Loucy (cell line): ENCODE measurements at regions not wholly inside any gene's neighbourhood (a gene's known extent, or its start where the extent isn't known, plus 50 kb on each side); places are given as distances from the start of the nearest gene placed in this dataset.

ENCODE experiments used
- H2AFZ ChIP-seq: fragments of 200-600 bp; sonication (generic); 2 replicates; pipeline ENCODE4 v1.6.0; 2016; ENCODE audit warnings: antibody characterized with exemption, mild to moderate bottlenecking, low read length, moderate library complexity
- H3F3A ChIP-seq: fragments of 200-600 bp; 2 replicates; pipeline ENCODE4 v1.6.0; 2016; ENCODE audit warnings: antibody characterized with exemption, low read depth, mild to moderate bottlenecking
- H3K27me3 ChIP-seq: fragments of 200-600 bp; sonication (generic); 2 replicates; pipeline ENCODE4 v1.6.1; 2014; ENCODE audit warnings: low read length, mild to moderate bottlenecking; ENCODE audit not compliant: insufficient read depth, poor library complexity, severe bottlenecking
- H3K36me3 ChIP-seq: fragments of 200-600 bp; sonication (generic); 2 replicates; pipeline ENCODE4 v1.6.1; 2016; ENCODE audit warnings: low read length; ENCODE audit not compliant: insufficient read depth
- H3K4me1 ChIP-seq: fragments of 200-600 bp; sonication (generic); 2 replicates; pipeline ENCODE4 v1.5.1; 2014; ENCODE audit warnings: low read length, mild to moderate bottlenecking; ENCODE audit not compliant: insufficient read depth, poor library complexity, severe bottlenecking
- H3K4me2 ChIP-seq: fragments of 200-600 bp; sonication (generic); 2 replicates; pipeline ENCODE4 v1.6.0; 2014; ENCODE audit warnings: antibody characterized with exemption, low read length, low read depth, mild to moderate bottlenecking; ENCODE audit not compliant: poor library complexity, severe bottlenecking
- H3K4me3 ChIP-seq: fragments of 200-600 bp; sonication (generic); 2 replicates; pipeline ENCODE4 v1.5.1; 2014; ENCODE audit warnings: low read length, mild to moderate bottlenecking, mixed read lengths; ENCODE audit not compliant: poor library complexity, severe bottlenecking
- H3K79me2 ChIP-seq: fragments of 200-600 bp; sonication (generic); 2 replicates; pipeline ENCODE4 v1.6.1; 2014; ENCODE audit warnings: low read length; ENCODE audit not compliant: insufficient read depth
- H3K9ac ChIP-seq: fragments of 200-600 bp; sonication (generic); 2 replicates; pipeline ENCODE4 v1.6.0; 2014; ENCODE audit warnings: mild to moderate bottlenecking, low read depth, low read length, moderate library complexity; ENCODE audit not compliant: poor library complexity, severe bottlenecking
- H3K9me2 ChIP-seq: fragments of 200-600 bp; sonication (generic); replicated peaks from 2 replicates; pipeline ENCODE4 v1.6.1; 2016; ENCODE audit warnings: low read depth, low read length, mixed read lengths
- H3K9me3 ChIP-seq: fragments of 200-600 bp; sonication (generic); 2 replicates; pipeline ENCODE4 v1.6.1; 2014; ENCODE audit warnings: mild to moderate bottlenecking, antibody characterized with exemption, low read length, low read depth; ENCODE audit not compliant: insufficient read depth
- H4K20me1 ChIP-seq: fragments of 200-600 bp; sonication (generic); 2 replicates; pipeline ENCODE4 v1.6.0; 2014; ENCODE audit warnings: antibody characterized with exemption, low read length, mild to moderate bottlenecking; ENCODE audit not compliant: insufficient read depth, poor library complexity, severe bottlenecking
- EZH2phosphoT487 ChIP-seq: fragments of 200-600 bp; IDR thresholded peaks from 2 replicates; pipeline ENCODE4 v1.6.1; 2018; ENCODE audit warnings: antibody characterized with exemption, mild to moderate bottlenecking, moderate library complexity, borderline replicate concordance
- TF ChIP-seq, protein P1 (sequence below): fragments of 200-600 bp; sonication (generic); conservative IDR thresholded peaks from 2 replicates; pipeline ENCODE4 v1.5.1; 2014; ENCODE audit warnings: mild to moderate bottlenecking, antibody characterized with exemption, low read length

DNA sequence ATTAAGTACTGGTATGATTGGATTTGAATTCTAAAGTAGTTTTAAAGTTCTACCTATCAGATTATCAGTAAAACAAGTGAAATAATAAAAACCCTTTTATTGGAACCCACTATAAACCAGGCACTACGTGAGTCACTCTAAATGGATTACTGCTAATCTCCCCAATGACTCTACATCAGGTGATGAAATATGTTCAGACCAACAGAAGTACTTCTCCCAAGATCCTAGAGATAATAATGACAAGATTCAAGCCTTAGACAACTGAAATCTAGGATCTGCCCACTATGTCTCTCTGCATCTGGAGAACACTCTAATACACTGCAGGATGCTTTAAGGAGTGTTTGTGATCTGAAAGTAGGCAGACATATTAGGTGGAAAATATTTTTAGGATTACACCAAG is 652.1 kb upstream of the CHORDC1 start:
- no peak overlapping the region for H3K4me3 ChIP-seq
- H3K27me3 ChIP-seq = no peaks in the 10 kb centered on the region
- no peaks in the 10 kb centered on the region for H3K9me3 ChIP-seq
- H4K20me1 ChIP-seq = no peaks in the 10 kb centered on the region
- no peaks in the 10 kb centered on the region for H3K9me2 ChIP-seq
- H2AFZ ChIP-seq = no peak overlapping the region
- no peak for TF ChIP-seq EZH2phosphoT487
- TF ChIP-seq, protein P1, sequence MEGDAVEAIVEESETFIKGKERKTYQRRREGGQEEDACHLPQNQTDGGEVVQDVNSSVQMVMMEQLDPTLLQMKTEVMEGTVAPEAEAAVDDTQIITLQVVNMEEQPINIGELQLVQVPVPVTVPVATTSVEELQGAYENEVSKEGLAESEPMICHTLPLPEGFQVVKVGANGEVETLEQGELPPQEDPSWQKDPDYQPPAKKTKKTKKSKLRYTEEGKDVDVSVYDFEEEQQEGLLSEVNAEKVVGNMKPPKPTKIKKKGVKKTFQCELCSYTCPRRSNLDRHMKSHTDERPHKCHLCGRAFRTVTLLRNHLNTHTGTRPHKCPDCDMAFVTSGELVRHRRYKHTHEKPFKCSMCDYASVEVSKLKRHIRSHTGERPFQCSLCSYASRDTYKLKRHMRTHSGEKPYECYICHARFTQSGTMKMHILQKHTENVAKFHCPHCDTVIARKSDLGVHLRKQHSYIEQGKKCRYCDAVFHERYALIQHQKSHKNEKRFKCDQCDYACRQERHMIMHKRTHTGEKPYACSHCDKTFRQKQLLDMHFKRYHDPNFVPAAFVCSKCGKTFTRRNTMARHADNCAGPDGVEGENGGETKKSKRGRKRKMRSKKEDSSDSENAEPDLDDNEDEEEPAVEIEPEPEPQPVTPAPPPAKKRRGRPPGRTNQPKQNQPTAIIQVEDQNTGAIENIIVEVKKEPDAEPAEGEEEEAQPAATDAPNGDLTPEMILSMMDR = no peak
- no peaks in the 10 kb centered on the region for H3K4me1 ChIP-seq
- H3K4me2 ChIP-seq = no peak overlapping the region
- no peaks in the 10 kb centered on the region for H3K79me2 ChIP-seq
- H3F3A ChIP-seq = no peaks in the 10 kb centered on the region
- no peaks in the 10 kb centered on the region for H3K36me3 ChIP-seq
- H3K9ac ChIP-seq = no peak overlapping the region

GRCh38 chr11:90874281-90874680 is 651.4 kb upstream of the CHORDC1 start:
- no peak for TF ChIP-seq EZH2phosphoT487
- TF ChIP-seq, protein P1 = no peak
- no peaks in the 10 kb centered on the region for H4K20me1 ChIP-seq
- H3K9me3 ChIP-seq = no peaks in the 10 kb centered on the region
- H3K9ac ChIP-seq = no peak overlapping the region
- H3K4me1 ChIP-seq = no peaks in the 10 kb centered on the region
- H3K36me3 ChIP-seq = no peaks in the 10 kb centered on the region
- no peaks in the 10 kb centered on the region for H3F3A ChIP-seq
- no peak overlapping the region for H2AFZ ChIP-seq
- no peak overlapping the region for H3K4me3 ChIP-seq
- H3K4me2 ChIP-seq = no peak overlapping the region
- no peaks in the 10 kb centered on the region for H3K79me2 ChIP-seq
- H3K9me2 ChIP-seq = no peaks in the 10 kb centered on the region
- no peaks in the 10 kb centered on the region for H3K27me3 ChIP-seq

GRCh38 chr11:90867416-90867815 is 644.6 kb upstream of the CHORDC1 start:
- H3F3A ChIP-seq = no peaks in the 10 kb centered on the region
- H3K4me1 ChIP-seq = no peaks in the 10 kb centered on the region
- no peak overlapping the region for H3K4me2 ChIP-seq
- no peaks in the 10 kb centered on the region for H3K79me2 ChIP-seq
- H3K9me3 ChIP-seq = no peaks in the 10 kb centered on the region
- H3K36me3 ChIP-seq = no peaks in the 10 kb centered on the region
- no peaks in the 10 kb centered on the region for H4K20me1 ChIP-seq
- H3K27me3 ChIP-seq = no peaks in the 10 kb centered on the region
- no peak overlapping the region for H3K9ac ChIP-seq
- no peak for TF ChIP-seq EZH2phosphoT487
- TF ChIP-seq, protein P1 = no peak
- no peak overlapping the region for H3K4me3 ChIP-seq
- H3K9me2 ChIP-seq = no peaks in the 10 kb centered on the region
- no peak overlapping the region for H2AFZ ChIP-seq
